ENCODE measurements at regions not wholly inside any gene's neighbourhood (a gene's known extent, or its start where the extent isn't known, plus 50 kb on each side); places are given as distances from the start of the nearest gene placed in this dataset.

- TF ChIP-seq ZNF217 (IDR thresholded peaks at IDR 0.05) (no peak), RFX5 (IDR thresholded peaks at IDR 0.05; ENCODE audit: low read depth, low read length) (no peak), MAX (IDR thresholded peaks at IDR 0.05; ENCODE audit: low read depth, low read length) (no peak), POLR2AphosphoS2 (IDR thresholded peaks at IDR 0.05; ENCODE audit: low read depth, low read length) (no peak), POLR2AphosphoS5 (IDR thresholded peaks at IDR 0.05; ENCODE audit: low read length) (no peak), RELA (IDR thresholded peaks at IDR 0.05; ENCODE audit: borderline replicate concordance, partially characterized antibody) (no peak), ATF7 (IDR thresholded peaks at IDR 0.05; ENCODE audit: low read depth) (no peak), CTCF (IDR thresholded peaks at IDR 0.05 in 2 of 3, conservative IDR thresholded peaks at IDR 0.05 in 1 of 3; ENCODE audit: control insufficient read depth in 2 of 3, extremely low read depth in 1 of 3, insufficient read depth in 1 of 3, low read depth in 3 of 3, low read length in 3 of 3) (no peak), POLR2A (IDR thresholded peaks at IDR 0.05; ENCODE audit: low read depth, low read length) (no peak), REST (IDR thresholded peaks at IDR 0.05; ENCODE audit: low read depth, low read length) (no peak), ZZZ3 (IDR thresholded peaks at IDR 0.05; ENCODE audit: control insufficient read depth, insufficient read length, low read depth) (no peak), CEBPB (IDR thresholded peaks at IDR 0.05; ENCODE audit: borderline replicate concordance in 1 of 2, low read depth in 2 of 2, low read length in 2 of 2) (no peak)
- TF ChIP-seq, protein P1, sequence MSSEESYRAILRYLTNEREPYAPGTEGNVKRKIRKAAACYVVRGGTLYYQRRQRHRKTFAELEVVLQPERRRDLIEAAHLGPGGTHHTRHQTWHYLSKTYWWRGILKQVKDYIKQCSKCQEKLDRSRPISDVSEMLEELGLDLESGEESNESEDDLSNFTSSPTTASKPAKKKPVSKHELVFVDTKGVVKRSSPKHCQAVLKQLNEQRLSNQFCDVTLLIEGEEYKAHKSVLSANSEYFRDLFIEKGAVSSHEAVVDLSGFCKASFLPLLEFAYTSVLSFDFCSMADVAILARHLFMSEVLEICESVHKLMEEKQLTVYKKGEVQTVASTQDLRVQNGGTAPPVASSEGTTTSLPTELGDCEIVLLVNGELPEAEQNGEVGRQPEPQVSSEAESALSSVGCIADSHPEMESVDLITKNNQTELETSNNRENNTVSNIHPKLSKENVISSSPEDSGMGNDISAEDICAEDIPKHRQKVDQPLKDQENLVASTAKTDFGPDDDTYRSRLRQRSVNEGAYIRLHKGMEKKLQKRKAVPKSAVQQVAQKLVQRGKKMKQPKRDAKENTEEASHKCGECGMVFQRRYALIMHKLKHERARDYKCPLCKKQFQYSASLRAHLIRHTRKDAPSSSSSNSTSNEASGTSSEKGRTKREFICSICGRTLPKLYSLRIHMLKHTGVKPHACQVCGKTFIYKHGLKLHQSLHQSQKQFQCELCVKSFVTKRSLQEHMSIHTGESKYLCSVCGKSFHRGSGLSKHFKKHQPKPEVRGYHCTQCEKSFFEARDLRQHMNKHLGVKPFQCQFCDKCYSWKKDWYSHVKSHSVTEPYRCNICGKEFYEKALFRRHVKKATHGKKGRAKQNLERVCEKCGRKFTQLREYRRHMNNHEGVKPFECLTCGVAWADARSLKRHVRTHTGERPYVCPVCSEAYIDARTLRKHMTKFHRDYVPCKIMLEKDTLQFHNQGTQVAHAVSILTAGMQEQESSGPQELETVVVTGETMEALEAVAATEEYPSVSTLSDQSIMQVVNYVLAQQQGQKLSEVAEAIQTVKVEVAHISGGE (CRISPR knock-in tag; IDR thresholded peaks at IDR 0.05) = no peak
- TF ChIP-seq, protein P2, sequence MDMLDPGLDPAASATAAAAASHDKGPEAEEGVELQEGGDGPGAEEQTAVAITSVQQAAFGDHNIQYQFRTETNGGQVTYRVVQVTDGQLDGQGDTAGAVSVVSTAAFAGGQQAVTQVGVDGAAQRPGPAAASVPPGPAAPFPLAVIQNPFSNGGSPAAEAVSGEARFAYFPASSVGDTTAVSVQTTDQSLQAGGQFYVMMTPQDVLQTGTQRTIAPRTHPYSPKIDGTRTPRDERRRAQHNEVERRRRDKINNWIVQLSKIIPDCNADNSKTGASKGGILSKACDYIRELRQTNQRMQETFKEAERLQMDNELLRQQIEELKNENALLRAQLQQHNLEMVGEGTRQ (IDR thresholded peaks at IDR 0.05; ENCODE audit: borderline replicate concordance, low read depth, low read length) = no peak
Observed at GRCh38 chr5:74027732-74028338, 401.8 kb downstream of the ARHGEF28 start.
